Mucosa of gallbladder (tissue), 1 donor: ENCODE measurements at regions not wholly inside any gene's neighbourhood (a gene's known extent, or its start where the extent isn't known, plus 50 kb on each side); places are given as distances from the start of the nearest gene placed in this dataset.
"Not testable (repeated sequence)": the region's sequence is repeated elsewhere in the genome, so short reads cannot be mapped to it uniquely, and the experiment has no call there.

Experiments used
- DNase-seq: peaks from one replicate; pipeline ENCODE4 v3.0.0-alpha.2; 2020; ENCODE audit warnings: low spot score
- donor health status: DM: no; HTN: no; CAD: no.

DNA sequence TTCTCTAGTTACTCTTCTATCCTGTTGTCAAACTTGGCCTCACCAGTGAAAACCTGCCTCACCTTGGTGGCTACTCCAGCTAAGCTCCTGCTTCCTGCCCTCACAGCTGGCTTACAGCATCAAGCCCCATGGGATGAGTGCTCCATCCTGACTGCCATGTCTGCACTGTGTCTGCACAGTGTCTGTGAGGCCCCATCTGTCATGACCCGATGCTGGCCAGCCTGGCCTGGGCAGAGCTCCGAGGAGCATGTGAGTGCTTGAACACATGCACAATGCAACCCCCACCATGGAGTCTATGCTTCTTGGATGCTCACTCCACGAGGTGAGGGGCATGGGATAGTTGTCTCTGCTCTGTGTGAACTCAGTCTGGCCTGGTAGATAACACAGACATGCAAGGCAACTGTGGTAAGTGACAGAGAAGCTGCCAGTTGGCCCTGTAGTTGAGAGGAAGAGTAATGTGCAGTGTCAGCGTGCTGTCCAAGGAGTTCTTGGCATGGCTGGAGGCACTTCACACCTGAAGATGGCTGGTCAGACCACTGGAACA lies 207.1 kb upstream of the ZNF32 start:
- no peak for DNase-seq

- DNase-seq: no peak
Measured at GRCh38 chr10:43854007-43854406, 205.3 kb upstream of the ZNF32 start.

- no peak for DNase-seq
Measured at GRCh38 chr10:43853369-43853768, 204.7 kb upstream of the ZNF32 start.

DNA sequence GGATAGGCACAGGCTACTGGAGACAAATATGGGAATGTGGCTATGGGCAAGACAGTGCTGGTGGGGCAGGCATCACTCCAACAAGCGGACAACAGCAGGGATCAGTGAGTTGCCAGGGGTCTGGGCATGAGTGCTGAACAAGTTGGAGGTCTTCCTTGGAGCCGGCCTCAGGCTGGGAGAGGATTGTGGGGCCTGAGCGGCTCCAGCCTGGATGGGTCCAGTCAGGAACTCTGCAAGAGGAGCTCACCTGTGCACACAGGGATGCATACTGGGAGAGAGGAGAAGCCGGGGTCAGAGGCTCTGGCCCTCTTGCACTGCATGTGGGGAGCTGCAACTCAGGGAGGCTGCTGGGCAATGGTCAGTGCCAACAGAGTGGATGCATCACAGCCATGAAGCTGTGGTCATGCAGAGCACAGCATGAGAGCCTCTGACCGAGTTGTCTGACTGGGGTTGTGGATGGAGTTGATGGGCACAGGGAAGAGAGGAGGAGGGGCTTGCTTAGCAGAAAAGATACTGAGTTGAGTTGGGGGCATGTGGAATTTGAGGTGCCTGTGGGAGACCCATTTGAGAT lies 204.0 kb upstream of the ZNF32 start:
- no peak for DNase-seq

DNA sequence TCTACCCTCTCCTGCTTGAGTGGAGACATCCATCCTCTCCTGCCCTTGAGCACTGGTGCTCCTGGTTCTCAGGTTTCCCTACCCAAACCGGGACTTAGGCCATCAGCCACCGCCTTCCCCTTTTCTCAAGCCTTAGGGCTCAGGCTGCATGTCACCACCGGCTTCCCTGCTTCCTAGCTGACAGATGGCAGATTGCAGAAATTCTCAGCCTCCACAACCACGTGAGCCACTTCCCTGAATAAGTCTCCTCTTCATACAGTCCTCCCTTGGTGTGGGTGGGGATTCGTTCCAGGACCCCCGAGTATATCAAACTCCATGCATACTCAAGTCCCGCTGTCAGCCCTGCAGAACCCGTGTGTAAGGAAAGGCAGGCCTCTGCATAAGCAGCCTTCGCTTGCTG lies 203.5 kb upstream of the ZNF32 start:
- DNase-seq: no peak

- DNase-seq: peak; percentile 34
Measured at GRCh38 chr10:43851030-43851429, 202.3 kb upstream of the ZNF32 start.

DNA sequence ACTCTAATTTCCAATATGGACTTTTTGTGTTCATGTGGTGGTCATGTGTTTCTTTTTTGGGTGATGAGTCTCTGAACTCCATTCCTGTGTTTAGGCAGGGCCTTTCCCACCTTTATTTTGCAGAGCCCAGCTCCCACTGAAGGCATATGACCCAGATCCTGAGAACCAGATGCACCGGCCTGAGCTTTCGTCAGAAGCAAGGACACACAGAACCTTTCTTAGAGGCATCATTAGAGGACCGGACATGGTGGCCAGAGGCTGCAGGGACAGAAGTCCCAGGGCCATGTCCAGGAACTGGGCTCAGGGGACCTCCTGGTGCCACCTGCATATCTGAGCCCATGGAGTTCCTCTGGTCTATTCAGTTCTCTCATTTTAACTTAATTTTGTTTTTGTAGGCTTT lies 200.9 kb upstream of the ZNF32 start:
- no peak for DNase-seq

GRCh38 chr10:43846968-43847367 lies 198.3 kb upstream of the ZNF32 start:
- no peak for DNase-seq

GRCh38 chr10:43846187-43846680 lies 197.6 kb upstream of the ZNF32 start:
- DNase-seq: no peak

DNA sequence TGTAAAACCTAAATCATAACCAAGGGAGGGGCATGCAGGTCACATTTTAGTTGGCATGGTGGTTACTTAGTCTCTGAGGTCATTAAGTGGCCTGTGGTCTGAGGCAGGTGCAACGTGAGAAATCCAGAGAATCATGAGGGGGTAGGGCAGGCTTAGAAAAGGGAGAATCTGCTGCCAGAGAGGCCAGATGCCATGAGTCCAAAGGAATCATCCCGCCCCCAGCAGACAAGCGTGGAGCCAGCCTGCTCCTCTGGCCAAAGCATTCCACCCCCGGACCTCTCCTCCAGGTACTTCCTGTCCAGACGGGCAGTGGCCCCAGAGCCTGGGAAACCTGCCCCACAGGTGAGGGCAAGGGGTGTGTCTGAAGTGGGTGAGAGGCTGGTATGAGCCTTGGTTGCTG lies 196.4 kb upstream of the ZNF32 start:
- no peak for DNase-seq

DNA sequence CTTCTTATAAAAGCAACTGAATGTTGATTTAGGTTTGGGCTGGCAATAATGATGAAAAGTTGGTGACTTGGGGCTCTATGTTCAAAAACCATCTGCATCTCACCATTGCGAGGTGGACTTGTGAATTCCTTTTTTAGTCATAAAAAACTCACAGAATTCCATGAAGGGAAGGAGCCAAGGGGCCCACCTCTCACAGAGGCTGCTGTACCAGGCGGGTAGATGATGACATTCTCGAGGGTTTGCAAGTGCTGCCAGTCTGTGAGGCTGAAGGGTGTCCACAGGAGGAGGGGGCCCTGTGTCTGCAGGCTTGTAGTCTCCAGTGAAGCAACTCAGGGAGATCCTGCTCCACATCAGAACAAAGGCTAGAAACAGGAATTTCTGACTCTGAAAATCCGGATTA lies 195.5 kb upstream of the ZNF32 start:
- no peak for DNase-seq

DNA sequence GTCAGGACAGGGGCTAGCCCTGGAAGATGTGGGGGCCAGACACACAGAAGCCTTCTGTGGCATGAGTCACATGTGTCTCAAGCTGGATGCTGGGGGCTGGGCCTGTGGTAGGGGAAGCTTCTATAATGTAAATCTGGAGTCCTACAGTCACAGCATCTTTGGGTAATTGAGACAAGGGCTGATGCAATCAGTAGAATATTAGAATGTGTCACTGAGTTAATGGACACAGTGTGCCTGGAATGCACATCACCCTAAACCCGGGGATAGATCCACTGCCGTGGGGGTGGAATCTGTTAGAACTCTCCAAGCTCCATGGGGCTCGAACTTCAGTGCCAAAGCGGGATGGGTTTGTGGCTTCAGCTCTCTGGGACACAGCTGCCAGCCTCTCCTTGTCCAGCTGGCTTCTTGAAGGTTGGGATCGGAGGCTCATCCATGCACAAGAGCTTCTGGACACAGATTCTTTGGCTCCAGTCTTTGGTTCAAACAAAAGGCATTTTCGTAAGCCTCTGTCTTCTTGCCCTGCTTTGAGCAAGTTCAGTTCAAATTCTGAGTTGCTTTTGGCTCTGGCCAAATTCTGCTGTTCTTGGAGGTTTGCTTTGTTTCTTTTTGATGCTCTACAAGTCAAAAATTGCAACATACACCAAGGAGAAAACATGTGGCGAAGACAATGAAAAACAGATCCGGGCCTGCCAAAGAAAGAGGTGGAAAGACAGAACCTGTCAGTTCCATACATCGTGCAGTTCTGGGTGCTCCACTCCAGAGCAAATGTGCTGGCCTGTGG lies 194.8 kb upstream of the ZNF32 start:
- DNase-seq: peak; percentile 36

DNA sequence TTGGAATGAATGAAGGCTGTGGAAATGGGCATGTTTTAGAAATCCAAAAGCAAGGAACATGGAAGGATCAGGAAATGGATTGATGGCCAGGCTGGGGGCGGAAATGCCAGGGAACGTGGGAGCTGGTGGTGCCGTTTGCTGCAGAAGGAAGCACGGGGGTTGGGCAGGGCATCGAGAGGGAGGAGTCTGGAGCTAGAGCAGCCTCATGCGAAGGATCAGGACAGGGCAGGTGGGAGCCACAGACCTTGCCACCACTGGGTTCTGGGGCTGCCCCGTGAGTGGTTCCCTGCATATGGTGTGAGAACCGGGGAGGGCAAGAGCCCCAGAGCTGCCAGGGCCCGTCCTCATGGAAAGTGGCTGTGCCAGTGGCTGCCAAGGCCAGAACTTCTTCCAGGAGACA lies 193.8 kb upstream of the ZNF32 start:
- DNase-seq: no peak

DNA sequence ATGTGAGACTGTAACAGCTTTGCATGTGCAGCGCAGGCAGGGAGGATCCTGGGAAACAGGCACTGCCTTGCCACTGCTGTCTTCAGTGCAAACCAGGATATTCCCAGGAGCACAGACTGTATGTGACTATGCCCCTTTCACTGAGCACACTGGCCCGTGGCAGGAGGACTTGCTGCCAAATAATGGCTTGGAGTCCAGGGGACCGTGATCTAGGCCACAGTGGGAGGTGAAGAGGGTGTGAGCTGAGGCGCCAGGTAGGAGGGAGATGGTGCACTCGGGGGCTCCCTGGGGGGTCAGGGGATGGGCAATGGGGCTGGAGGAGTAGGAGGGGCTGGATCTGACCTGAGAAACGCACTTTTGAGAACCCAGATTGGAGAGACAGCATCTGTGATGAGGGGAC lies 193.4 kb upstream of the ZNF32 start:
- DNase-seq: no peak

GRCh38 chr10:43839973-43840372 lies 191.3 kb upstream of the ZNF32 start:
- DNase-seq: no peak

- DNase-seq: not testable (repeated sequence)
Measured at GRCh38 chr10:43834751-43835150, 186.1 kb upstream of the ZNF32 start.

GRCh38 chr10:43827853-43828252 lies 179.2 kb upstream of the ZNF32 start:
- no peak for DNase-seq

GRCh38 chr10:43825984-43826383 lies 177.3 kb upstream of the ZNF32 start:
- DNase-seq: no peak

- no peak for DNase-seq
Measured at GRCh38 chr10:43825421-43825820, 176.7 kb upstream of the ZNF32 start.

DNA sequence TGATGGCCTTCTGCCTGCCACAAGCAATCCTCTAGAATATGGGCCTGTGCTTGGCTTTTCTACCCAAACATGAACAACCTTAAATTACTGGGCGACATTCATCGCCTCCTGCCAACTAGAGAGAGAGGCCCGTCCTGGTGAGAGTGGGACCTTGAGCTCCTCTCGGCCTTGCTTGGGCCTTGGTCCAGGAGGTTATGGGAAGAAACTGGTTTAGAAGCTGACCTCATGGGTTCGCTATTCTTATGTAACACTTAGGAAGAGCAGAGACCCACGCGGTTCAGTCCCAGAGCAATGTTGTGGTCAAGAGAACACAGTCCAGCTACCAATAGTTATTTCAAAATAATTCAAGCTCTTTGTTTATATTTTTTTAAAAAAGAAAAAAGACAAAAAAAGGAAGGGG lies 176.3 kb upstream of the ZNF32 start:
- peak; percentile 62 for DNase-seq

- DNase-seq: no peak
Measured at GRCh38 chr10:43822631-43823580, 174.2 kb upstream of the ZNF32 start.

GRCh38 chr10:43821103-43821502 lies 172.4 kb upstream of the ZNF32 start:
- no peak for DNase-seq
